ENCODE measurements at regions not wholly inside any gene's neighbourhood (a gene's known extent, or its start where the extent isn't known, plus 50 kb on each side); places are given as distances from the start of the nearest gene placed in this dataset.

- TF ChIP-seq POLR2A (IDR thresholded peaks at IDR 0.05) (no peak), CTCF (IDR thresholded peaks at IDR 0.05) (no peak)
These were observed 111.5 kb upstream of the PRICKLE1 start for GRCh38 chr12:42701084-42701483.

Data from prostate gland (tissue), 2 donors.